SK-N-SH (cell line): ENCODE measurements at regions not wholly inside any gene's neighbourhood (a gene's known extent, or its start where the extent isn't known, plus 50 kb on each side); places are given as distances from the start of the nearest gene placed in this dataset.

Experiments
- CTCF ChIA-PET: fragments of 300-600, 350-600 bp; formaldehyde crosslinking; extraction: SDS; loops from one replicate; lab custom pipeline; 2021; lab: Yijun Ruan, JAX
- POLR2A ChIA-PET: fragments of 350-600 bp; sonication (Branson Sonifier 250); formaldehyde crosslinking; extraction: SDS; loops from one replicate; lab custom pipeline; 2020; ENCODE audit warnings: antibody characterized with exemption, inconsistent platforms; lab: Yijun Ruan, JAX
- DNase-seq: peaks from one replicate; pipeline ENCODE4 v3.0.0; 2012
- H2AFZ ChIP-seq: fragments of 200-600 bp; sonication (generic); 2 replicates; pipeline ENCODE4 v1.8.1; 2016; ENCODE audit warnings: antibody characterized with exemption, mild to moderate bottlenecking, low read depth
- H3F3A ChIP-seq: fragments of 200-600 bp; sonication (generic); replicated peaks from 2 replicates; pipeline ENCODE3; 2016; ENCODE audit warnings: antibody characterized with exemption, mild to moderate bottlenecking; ENCODE audit not compliant: insufficient read depth
- H3K27ac ChIP-seq, 2 experiments: fragments of 200-500 bp in 1 of 2; fragments of 200-600 bp in 1 of 2; sonication (Bioruptor generic) in 1 of 2; sonication (generic), shearing (Covaris generic) in 1 of 2; 2 replicates each; pipeline versions ENCODE4 v1.5.1 to v1.6.1; 2014 to 2016; ENCODE audit warnings: low read depth in 2 of 2, inconsistent platforms in 1 of 2, low read length in 1 of 2, mild to moderate bottlenecking in 1 of 2, mixed read lengths in 1 of 2
- H3K27me3 ChIP-seq: fragments of 200-600 bp; sonication (generic), shearing (Covaris generic); 2 replicates; pipeline ENCODE4 v1.6.1; 2016; ENCODE audit warnings: mixed run types; ENCODE audit not compliant: insufficient read depth
- H3K36me3 ChIP-seq, 2 experiments: fragments of 200-500 bp in 1 of 2; fragments of 200-600 bp in 1 of 2; sonication (Bioruptor generic) in 1 of 2; sonication (generic) in 1 of 2; replicated peaks in 1 of 2; 2 replicates each; pipeline versions ENCODE3 to v1.5.1; 2014 to 2016; ENCODE audit warnings: low read length in 1 of 2, mild to moderate bottlenecking in 1 of 2; ENCODE audit not compliant: insufficient read depth in 2 of 2, control insufficient read depth in 1 of 2
- H3K4me1 ChIP-seq, 2 experiments: fragments of 200-500 bp in 1 of 2; fragments of 200-600 bp in 1 of 2; sonication (Bioruptor generic) in 1 of 2; sonication (generic), shearing (Covaris generic) in 1 of 2; 2 replicates each; pipeline versions ENCODE4 v1.5.1 to v1.6.1; 2014 to 2016; ENCODE audit warnings: low read depth in 1 of 2, low read length in 1 of 2, mixed run types in 1 of 2; ENCODE audit not compliant: insufficient read depth in 2 of 2, control insufficient read depth in 1 of 2
- H3K4me2 ChIP-seq: fragments of 200-600 bp; sonication (generic), shearing (Covaris generic); 2 replicates; pipeline ENCODE4 v1.6.1; 2017; ENCODE audit warnings: mixed run types
- H3K4me3 ChIP-seq, 2 experiments: fragments of 200-500 bp in 1 of 2; fragments of 200-600 bp in 1 of 2; sonication (Bioruptor generic) in 1 of 2; sonication (generic), shearing (Covaris generic) in 1 of 2; 2 replicates each; pipeline versions ENCODE4 v1.5.1 to v1.8.1; 2014 to 2016; ENCODE audit warnings: low read depth in 2 of 2, inconsistent platforms in 1 of 2, low read length in 1 of 2, mild to moderate bottlenecking in 1 of 2, mixed read lengths in 1 of 2, moderate library complexity in 1 of 2
- H3K79me2 ChIP-seq: fragments of 200-600 bp; sonication (generic); 2 replicates; pipeline ENCODE4 v1.8.1; 2017; ENCODE audit warnings: mild to moderate bottlenecking; ENCODE audit not compliant: insufficient read depth
- H3K9ac ChIP-seq: fragments of 200-600 bp; sonication (generic); 2 replicates; pipeline ENCODE4 v1.6.1; 2017; ENCODE audit warnings: mixed run types
- H3K9me2 ChIP-seq: fragments of 200-600 bp; sonication (generic); 2 replicates; pipeline ENCODE4 v1.6.1; 2017; ENCODE audit warnings: mixed run types
- H3K9me3 ChIP-seq: fragments of 200-600 bp; sonication (generic); 2 replicates; pipeline ENCODE4 v1.6.1; 2017; ENCODE audit warnings: mixed run types, mild to moderate bottlenecking, moderate library complexity
- H4K20me1 ChIP-seq: fragments of 200-600 bp; sonication (generic); 2 replicates; pipeline ENCODE4 v1.6.1; 2017; ENCODE audit warnings: mild to moderate bottlenecking, mixed run types; ENCODE audit not compliant: insufficient read depth
- CHD2 ChIP-seq: fragments of 150-350 bp; IDR thresholded peaks from 2 replicates; pipeline ENCODE4 v1.6.1; 2018; ENCODE audit warnings: low read length; ENCODE audit not compliant: partially characterized antibody
- ELF1 ChIP-seq: IDR thresholded peaks from 2 replicates; pipeline ENCODE4 v1.4.0; 2012
- EP300 ChIP-seq, 2 experiments: IDR thresholded peaks; 2 replicates each; pipeline versions ENCODE4 v1.4.0 to v1.6.1; 2012; ENCODE audit warnings: borderline replicate concordance in 1 of 2, low read depth in 1 of 2, low read length in 1 of 2
- FOXJ3 ChIP-seq: sonication (generic); formaldehyde crosslinking; IDR thresholded peaks from 2 replicates; pipeline ENCODE4 v1.5.1; 2020; ENCODE audit warnings: mild to moderate bottlenecking, missing genetic modification reagents
- FOXM1 ChIP-seq: IDR thresholded peaks from 2 replicates; pipeline ENCODE4 v1.4.0; 2012; ENCODE audit warnings: low read depth, mild to moderate bottlenecking
- GATA2 ChIP-seq: sonication (generic); formaldehyde crosslinking; IDR thresholded peaks from 2 replicates; pipeline ENCODE4 v1.5.0; 2020; ENCODE audit warnings: mild to moderate bottlenecking, missing genetic modification reagents
- MAX ChIP-seq: IDR thresholded peaks from 2 replicates; pipeline ENCODE4 v1.4.0; 2012; ENCODE audit warnings: low read depth
- NFIC ChIP-seq: IDR thresholded peaks from 2 replicates; pipeline ENCODE4 v1.4.0; 2012; ENCODE audit warnings: borderline replicate concordance
- POLR2AphosphoS5 ChIP-seq: IDR thresholded peaks from 2 replicates; pipeline ENCODE4 v1.6.1; 2012; ENCODE audit warnings: low read depth, low read length
- RCOR1 ChIP-seq: fragments of 150-350 bp; IDR thresholded peaks from 2 replicates; pipeline ENCODE4 v1.6.1; 2017; ENCODE audit warnings: antibody characterized with exemption, low read length
- RXRA ChIP-seq: IDR thresholded peaks from 2 replicates; pipeline ENCODE4 v1.4.0; 2012; ENCODE audit warnings: low read depth, mild to moderate bottlenecking, borderline replicate concordance
- SIN3A ChIP-seq: IDR thresholded peaks from 2 replicates; pipeline ENCODE4 v1.6.1; 2012; ENCODE audit warnings: low read depth, mild to moderate bottlenecking, low read length, moderate library complexity, borderline replicate concordance
- SMC3 ChIP-seq: IDR thresholded peaks from 2 replicates; pipeline ENCODE4 v1.6.1; 2012; ENCODE audit warnings: low read depth, low read length, improper control_type of control experiment
- TAF1 ChIP-seq: IDR thresholded peaks from 2 replicates; pipeline ENCODE4 v1.6.1; 2012; ENCODE audit warnings: low read depth, mild to moderate bottlenecking, low read length, moderate library complexity, borderline replicate concordance
- TEAD4 ChIP-seq: IDR thresholded peaks from 2 replicates; pipeline ENCODE4 v1.4.0; 2012; ENCODE audit warnings: mild to moderate bottlenecking, borderline replicate concordance; ENCODE audit not compliant: insufficient read depth
- WGBS: methylation state at CpG from one replicate; pipeline ENCODE4 v1.1.6; 2017; ENCODE audit warnings: low lambda C conversion rate; 5-methylcytosine and 5-hydroxymethylcytosine counted together
- TF ChIP-seq, protein P1 (sequence below): fragments of 200-600 bp; sonication (generic); IDR thresholded peaks from 2 replicates; pipeline ENCODE4 v1.6.1; 2017; ENCODE audit warnings: antibody characterized with exemption, mild to moderate bottlenecking, moderate library complexity
- TF ChIP-seq, protein P2 (sequence below): IDR thresholded peaks from 2 replicates; pipeline ENCODE4 v1.4.0; 2012; ENCODE audit warnings: low read depth, borderline replicate concordance
- TF ChIP-seq, protein P3 (sequence below): fragments of 150-350 bp; IDR thresholded peaks from 2 replicates; pipeline ENCODE4 v1.6.1; 2016; ENCODE audit warnings: mild to moderate bottlenecking, low read depth, low read length

DNA sequence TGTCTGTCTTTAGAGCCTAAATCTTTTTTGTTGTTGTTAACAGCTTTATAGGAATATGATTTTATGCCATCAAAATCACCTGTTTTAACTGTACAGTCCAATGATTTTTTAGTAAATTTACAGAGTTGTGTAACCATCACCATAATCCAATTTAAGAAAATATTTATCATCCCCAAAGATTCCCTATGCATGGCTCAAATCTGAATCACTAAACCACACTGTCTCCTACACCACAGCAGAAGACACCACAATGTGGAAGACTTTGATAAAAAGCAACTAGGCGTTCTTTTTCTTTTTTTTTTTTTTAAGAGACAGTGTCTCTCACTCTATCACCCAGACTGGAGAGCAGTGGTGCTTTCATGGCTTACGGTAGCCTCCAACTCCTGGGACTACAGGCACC, 99.6 kb downstream of the TXNL1 start:
- Histone ChIP-seq H3K4me2 (no peak overlapping the region), H3K9me3 (no peaks in the 10 kb centered on the region), H3K4me1 (no peaks in the 10 kb centered on the region), H3K36me3 (no peaks in the 10 kb centered on the region), H3K9ac (no peak overlapping the region), H3K27ac (no peak overlapping the region), H3K79me2 (no peaks in the 10 kb centered on the region), H2AFZ (no peak overlapping the region), H3F3A (no peaks in the 10 kb centered on the region), H4K20me1 (no peaks in the 10 kb centered on the region), H3K4me3 (no peak overlapping the region), H3K9me2 (no peaks in the 10 kb centered on the region), H3K27me3 (no peaks in the 10 kb centered on the region)
- no peak for DNase-seq
- WGBS, result 23% methylated on average over 2 of the region's 2 CpGs
- CTCF ChIA-PET, result no interaction called here
- TF ChIP-seq MAX (no peak), ELF1 (no peak), SMC3 (no peak), SIN3A (no peak), TAF1 (no peak), GATA2 (CRISPR knock-in tag) (no peak), POLR2AphosphoS5 (no peak)
- POLR2A ChIA-PET, result no interaction called here

DNA sequence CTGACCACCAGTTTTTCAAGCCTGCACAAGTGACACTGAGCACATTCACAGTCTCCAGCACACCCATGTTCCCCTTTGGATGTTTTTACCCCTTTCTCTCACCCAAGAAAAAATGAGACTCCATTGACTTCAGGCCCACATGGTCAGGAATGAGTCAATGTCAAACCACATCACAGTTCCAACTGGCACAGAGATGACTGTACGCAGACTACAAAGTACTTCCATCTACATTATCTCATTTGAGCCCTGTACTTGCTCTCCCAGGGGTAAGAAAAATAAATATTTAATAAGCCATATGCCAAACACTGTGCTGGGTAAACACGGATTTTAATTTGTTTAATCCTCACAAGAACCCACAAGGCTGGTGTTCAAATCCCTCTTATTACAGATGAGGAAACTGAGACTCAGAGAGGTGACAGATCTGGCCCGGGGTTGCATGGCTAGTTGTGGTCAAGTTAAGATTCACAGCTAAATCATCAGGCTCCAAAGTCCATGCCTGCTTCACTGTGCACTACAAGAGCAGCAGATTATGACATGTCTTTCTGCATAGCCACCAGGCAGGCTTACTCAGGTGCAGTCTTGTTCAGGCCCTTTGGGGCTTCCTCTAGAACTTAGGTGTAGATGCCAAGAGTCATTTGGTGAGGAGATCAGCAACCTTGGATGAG, 106.1 kb downstream of the TXNL1 start:
- H3K4me2 ChIP-seq, result no peak overlapping the region
- H4K20me1 ChIP-seq, result no peaks in the 10 kb centered on the region
- H3K4me1 ChIP-seq, result no peaks in the 10 kb centered on the region
- H3K9me3 ChIP-seq, result no peaks in the 10 kb centered on the region
- no peak overlapping the region for H3K27ac ChIP-seq
- WGBS, result 31% methylated on average over 3 of the region's 3 CpGs
- H3K9ac ChIP-seq, result no peak overlapping the region
- no peaks in the 10 kb centered on the region for H3K27me3 ChIP-seq
- CTCF ChIA-PET, result no interaction called here
- no peaks in the 10 kb centered on the region for H3F3A ChIP-seq
- H2AFZ ChIP-seq, result no peak overlapping the region
- H3K9me2 ChIP-seq, result no peaks in the 10 kb centered on the region
- no peaks in the 10 kb centered on the region for H3K36me3 ChIP-seq
- no peak for DNase-seq
- H3K79me2 ChIP-seq, result no peaks in the 10 kb centered on the region
- TF ChIP-seq RXRA (no peak), FOXM1 (no peak), CHD2 (no peak)
- TF ChIP-seq, protein P1, sequence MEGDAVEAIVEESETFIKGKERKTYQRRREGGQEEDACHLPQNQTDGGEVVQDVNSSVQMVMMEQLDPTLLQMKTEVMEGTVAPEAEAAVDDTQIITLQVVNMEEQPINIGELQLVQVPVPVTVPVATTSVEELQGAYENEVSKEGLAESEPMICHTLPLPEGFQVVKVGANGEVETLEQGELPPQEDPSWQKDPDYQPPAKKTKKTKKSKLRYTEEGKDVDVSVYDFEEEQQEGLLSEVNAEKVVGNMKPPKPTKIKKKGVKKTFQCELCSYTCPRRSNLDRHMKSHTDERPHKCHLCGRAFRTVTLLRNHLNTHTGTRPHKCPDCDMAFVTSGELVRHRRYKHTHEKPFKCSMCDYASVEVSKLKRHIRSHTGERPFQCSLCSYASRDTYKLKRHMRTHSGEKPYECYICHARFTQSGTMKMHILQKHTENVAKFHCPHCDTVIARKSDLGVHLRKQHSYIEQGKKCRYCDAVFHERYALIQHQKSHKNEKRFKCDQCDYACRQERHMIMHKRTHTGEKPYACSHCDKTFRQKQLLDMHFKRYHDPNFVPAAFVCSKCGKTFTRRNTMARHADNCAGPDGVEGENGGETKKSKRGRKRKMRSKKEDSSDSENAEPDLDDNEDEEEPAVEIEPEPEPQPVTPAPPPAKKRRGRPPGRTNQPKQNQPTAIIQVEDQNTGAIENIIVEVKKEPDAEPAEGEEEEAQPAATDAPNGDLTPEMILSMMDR, result no peak
- TF ChIP-seq, all 33 proteins: peak for 0
- no peak overlapping the region for H3K4me3 ChIP-seq
- POLR2A ChIA-PET, result no interaction called here

DNA sequence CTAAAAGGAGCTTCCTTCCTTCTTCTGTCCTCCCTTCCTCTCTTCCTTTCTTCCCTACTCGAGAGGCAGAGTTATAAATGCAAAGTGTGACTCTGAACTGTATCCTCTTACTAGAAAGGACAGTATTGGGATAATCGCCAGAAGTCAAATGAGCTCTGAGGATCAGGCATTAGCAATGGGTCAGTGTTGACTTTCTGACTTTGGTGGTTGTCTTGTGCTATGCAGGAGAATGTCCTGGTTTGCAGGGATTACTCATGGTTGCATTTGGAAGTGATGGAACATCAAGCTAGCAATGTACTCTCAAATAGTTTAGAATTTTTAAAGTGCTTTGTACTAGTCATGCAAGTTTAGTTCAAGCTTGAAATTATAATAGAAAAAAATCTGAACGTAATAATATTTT, 115.6 kb downstream of the TXNL1 start:
- no peak for DNase-seq
- no peak overlapping the region for H3K9ac ChIP-seq
- H3K27ac ChIP-seq, result no peak overlapping the region
- no peaks in the 10 kb centered on the region for H3K9me2 ChIP-seq
- no peak overlapping the region for H3K4me2 ChIP-seq
- no peak overlapping the region for H3K4me3 ChIP-seq
- H3K4me1 ChIP-seq, result no peaks in the 10 kb centered on the region
- no peaks in the 10 kb centered on the region for H3F3A ChIP-seq
- no peaks in the 10 kb centered on the region for H3K36me3 ChIP-seq
- ChIA-PET POLR2A (no interaction called here), CTCF (no interaction called here)
- no peaks in the 10 kb centered on the region for H3K79me2 ChIP-seq
- 40% methylated on average over 3 of the region's 3 CpGs for WGBS
- H3K27me3 ChIP-seq, result no peaks in the 10 kb centered on the region
- no peak overlapping the region for H2AFZ ChIP-seq
- H4K20me1 ChIP-seq, result no peaks in the 10 kb centered on the region
- no peaks in the 10 kb centered on the region for H3K9me3 ChIP-seq
- TF ChIP-seq, protein P2, sequence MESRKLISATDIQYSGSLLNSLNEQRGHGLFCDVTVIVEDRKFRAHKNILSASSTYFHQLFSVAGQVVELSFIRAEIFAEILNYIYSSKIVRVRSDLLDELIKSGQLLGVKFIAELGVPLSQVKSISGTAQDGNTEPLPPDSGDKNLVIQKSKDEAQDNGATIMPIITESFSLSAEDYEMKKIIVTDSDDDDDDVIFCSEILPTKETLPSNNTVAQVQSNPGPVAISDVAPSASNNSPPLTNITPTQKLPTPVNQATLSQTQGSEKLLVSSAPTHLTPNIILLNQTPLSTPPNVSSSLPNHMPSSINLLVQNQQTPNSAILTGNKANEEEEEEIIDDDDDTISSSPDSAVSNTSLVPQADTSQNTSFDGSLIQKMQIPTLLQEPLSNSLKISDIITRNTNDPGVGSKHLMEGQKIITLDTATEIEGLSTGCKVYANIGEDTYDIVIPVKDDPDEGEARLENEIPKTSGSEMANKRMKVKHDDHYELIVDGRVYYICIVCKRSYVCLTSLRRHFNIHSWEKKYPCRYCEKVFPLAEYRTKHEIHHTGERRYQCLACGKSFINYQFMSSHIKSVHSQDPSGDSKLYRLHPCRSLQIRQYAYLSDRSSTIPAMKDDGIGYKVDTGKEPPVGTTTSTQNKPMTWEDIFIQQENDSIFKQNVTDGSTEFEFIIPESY, result no peak
- TF ChIP-seq RXRA (no peak), CHD2 (no peak), RCOR1 (no peak), FOXJ3 (no peak), POLR2AphosphoS5 (no peak), NFIC (no peak), EP300 (IDR thresholded peaks at IDR 0.05; ENCODE audit: borderline replicate concordance in 1 of 2, low read depth in 1 of 2, low read length in 1 of 2) (no peak), SMC3 (no peak), TEAD4 (no peak)
- TF ChIP-seq, protein P3, sequence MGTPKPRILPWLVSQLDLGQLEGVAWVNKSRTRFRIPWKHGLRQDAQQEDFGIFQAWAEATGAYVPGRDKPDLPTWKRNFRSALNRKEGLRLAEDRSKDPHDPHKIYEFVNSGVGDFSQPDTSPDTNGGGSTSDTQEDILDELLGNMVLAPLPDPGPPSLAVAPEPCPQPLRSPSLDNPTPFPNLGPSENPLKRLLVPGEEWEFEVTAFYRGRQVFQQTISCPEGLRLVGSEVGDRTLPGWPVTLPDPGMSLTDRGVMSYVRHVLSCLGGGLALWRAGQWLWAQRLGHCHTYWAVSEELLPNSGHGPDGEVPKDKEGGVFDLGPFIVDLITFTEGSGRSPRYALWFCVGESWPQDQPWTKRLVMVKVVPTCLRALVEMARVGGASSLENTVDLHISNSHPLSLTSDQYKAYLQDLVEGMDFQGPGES, result no peak
